Uterus (tissue), 3 donors: ENCODE measurements at regions not wholly inside any gene's neighbourhood (a gene's known extent, or its start where the extent isn't known, plus 50 kb on each side); places are given as distances from the start of the nearest gene placed in this dataset.

Experiments used
- DNase-seq, 2 donors: peaks; one replicate each; pipeline ENCODE4 v3.0.0-alpha.2; 2019 to 2020
- H3K27ac ChIP-seq, 2 donors: fragments of 200-600 bp; sonication (generic); 1 replicate in 1 of 2; 2 replicates in 1 of 2; pipeline ENCODE4 v1.5.1; 2016 to 2018
- H3K27me3 ChIP-seq, 2 donors: fragments of 200-600 bp; sonication (generic); one replicate each; pipeline ENCODE4 v1.5.1; 2018 to 2019; ENCODE audit warnings: control low read depth in 1 of 2
- H3K36me3 ChIP-seq, 2 donors: fragments of 200-600 bp; sonication (generic); one replicate each; pipeline ENCODE4 v1.5.1; 2019; ENCODE audit warnings: control low read depth in 1 of 2
- H3K4me1 ChIP-seq, 2 donors: fragments of 200-600 bp; sonication (generic); one replicate each; pipeline ENCODE4 v1.5.1; 2018 to 2019; ENCODE audit warnings: control low read depth in 1 of 2
- H3K4me3 ChIP-seq, 2 donors: fragments of 200-600 bp; sonication (generic); 1 replicate in 1 of 2; 2 replicates in 1 of 2; pipeline ENCODE4 v1.5.1; 2018 to 2019; ENCODE audit warnings: mild to moderate bottlenecking in 1 of 2
- H3K9me3 ChIP-seq, 2 donors: fragments of 200-600 bp; sonication (generic); one replicate each; pipeline ENCODE4 v1.5.1; 2019; ENCODE audit warnings: control low read depth in 1 of 2
- POLR2A ChIP-seq, 2 donors: fragments of 450-650 bp; IDR thresholded peaks; one replicate each; pipeline ENCODE4 v1.6.1; 2016; ENCODE audit warnings: antibody characterized with exemption in 2 of 2, mild to moderate bottlenecking in 1 of 2, moderate library complexity in 1 of 2
- intact Hi-C: fragments of 100-400 bp; cut with DNase I; formaldehyde crosslinking; loops from one replicate; pipeline ENCODE4 v1.15.1; 2023; ENCODE audit warnings: low total_unique reads
- TF ChIP-seq, protein P1 (sequence below), 4 experiments: fragments of 200-600 bp in 2 of 4; fragments of 450-650 bp in 2 of 4; sonication (generic) in 2 of 4; IDR thresholded peaks; one replicate each; pipeline ENCODE4 v1.5.1; 2016 to 2019; ENCODE audit warnings: antibody characterized with exemption in 4 of 4, mild to moderate bottlenecking in 2 of 4, moderate library complexity in 1 of 4
- donor health status: DM: yes; HTN: yes; CAD: no.

DNA sequence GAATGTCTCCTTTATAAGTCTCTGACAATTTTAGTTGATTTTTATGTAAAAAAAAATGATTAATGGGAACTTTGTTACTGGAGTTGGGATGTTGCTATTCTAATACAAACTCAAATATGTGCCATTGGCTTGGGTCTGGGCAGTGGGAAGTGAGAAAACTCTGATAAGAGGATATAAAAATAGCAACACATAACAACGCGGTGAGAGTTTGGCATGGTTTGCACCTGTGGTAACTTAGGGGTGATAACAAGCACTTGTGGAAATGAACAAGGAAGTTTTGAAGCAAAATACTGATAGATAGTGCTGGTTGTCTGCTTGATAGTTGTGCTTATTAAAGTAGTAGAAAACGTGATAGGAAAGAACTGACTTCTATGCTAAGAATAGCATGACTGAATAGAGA, 743.3 kb upstream of the AGA start:
- Histone ChIP-seq H3K27me3 (no peaks in the 10 kb centered on the region), H3K9me3 (no peaks in the 10 kb centered on the region), H3K4me1 (no peaks in the 10 kb centered on the region), H3K36me3 (no peaks in the 10 kb centered on the region), H3K4me3 (no peak overlapping the region), H3K27ac (no peak overlapping the region)
- TF ChIP-seq, protein P1, sequence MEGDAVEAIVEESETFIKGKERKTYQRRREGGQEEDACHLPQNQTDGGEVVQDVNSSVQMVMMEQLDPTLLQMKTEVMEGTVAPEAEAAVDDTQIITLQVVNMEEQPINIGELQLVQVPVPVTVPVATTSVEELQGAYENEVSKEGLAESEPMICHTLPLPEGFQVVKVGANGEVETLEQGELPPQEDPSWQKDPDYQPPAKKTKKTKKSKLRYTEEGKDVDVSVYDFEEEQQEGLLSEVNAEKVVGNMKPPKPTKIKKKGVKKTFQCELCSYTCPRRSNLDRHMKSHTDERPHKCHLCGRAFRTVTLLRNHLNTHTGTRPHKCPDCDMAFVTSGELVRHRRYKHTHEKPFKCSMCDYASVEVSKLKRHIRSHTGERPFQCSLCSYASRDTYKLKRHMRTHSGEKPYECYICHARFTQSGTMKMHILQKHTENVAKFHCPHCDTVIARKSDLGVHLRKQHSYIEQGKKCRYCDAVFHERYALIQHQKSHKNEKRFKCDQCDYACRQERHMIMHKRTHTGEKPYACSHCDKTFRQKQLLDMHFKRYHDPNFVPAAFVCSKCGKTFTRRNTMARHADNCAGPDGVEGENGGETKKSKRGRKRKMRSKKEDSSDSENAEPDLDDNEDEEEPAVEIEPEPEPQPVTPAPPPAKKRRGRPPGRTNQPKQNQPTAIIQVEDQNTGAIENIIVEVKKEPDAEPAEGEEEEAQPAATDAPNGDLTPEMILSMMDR (IDR thresholded peaks at IDR 0.05): no peak
- no peak for TF ChIP-seq POLR2A (IDR thresholded peaks at IDR 0.05)
- no peak for DNase-seq
- intact Hi-C loops: no loop called here

DNA sequence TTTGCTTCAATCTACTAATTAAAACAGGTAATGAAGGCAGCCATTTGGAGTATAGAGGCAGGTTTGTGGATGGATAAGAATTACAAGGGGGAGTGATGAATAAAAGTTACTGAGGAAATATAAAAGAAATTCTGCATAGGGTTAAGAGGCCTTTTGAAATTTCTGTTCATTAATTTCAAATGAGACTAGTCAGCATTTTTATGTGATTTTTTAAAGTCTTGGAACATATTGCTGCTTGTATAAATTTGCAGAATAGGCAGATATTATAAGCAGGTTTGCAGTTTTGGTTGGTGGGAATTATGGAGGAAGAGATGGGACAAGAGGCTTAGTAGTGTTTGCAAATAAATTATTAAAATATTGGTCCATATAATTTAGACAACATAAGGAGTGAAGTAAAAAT, 750.4 kb upstream of the AGA start:
- no peaks in the 10 kb centered on the region for H3K9me3 ChIP-seq
- no peak overlapping the region for H3K4me3 ChIP-seq
- DNase-seq: no peak
- H3K4me1 ChIP-seq: no peaks in the 10 kb centered on the region
- H3K27me3 ChIP-seq: no peaks in the 10 kb centered on the region
- no peak for TF ChIP-seq POLR2A (IDR thresholded peaks at IDR 0.05)
- TF ChIP-seq, protein P1 (IDR thresholded peaks at IDR 0.05): no peak
- no peaks in the 10 kb centered on the region for H3K36me3 ChIP-seq
- no peak overlapping the region for H3K27ac ChIP-seq
- intact Hi-C loops: no loop called here

DNA sequence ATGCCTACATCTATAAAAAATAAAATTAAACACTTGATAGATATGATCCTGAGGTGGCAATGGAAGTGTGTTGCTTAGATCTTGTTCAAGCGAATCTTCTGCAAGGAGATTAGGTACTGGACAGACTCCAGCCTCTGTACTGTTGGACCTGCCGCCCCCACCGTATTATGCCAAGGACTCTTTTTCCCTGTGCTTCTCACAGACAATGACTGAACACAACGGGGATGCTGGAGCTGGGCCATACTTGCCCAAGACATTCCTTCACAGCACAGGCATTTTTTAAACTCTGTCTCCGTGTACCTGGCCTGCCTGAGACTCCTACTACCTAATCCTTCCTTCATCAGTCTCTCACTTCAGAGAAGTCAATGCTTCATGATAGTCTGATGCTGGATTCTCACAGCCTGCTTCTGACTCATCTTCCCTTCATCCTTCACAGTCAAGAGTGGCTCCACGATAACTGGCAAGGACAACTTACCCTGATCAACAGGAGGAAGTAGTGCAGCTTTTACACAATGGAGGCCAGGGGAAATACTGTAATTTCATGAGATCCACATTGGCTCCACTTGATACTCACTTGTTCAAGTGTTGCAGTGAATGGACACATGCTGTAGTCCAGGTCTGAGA, 754.6 kb upstream of the AGA start:
- Histone ChIP-seq H3K36me3 (no peaks in the 10 kb centered on the region), H3K27me3 (no peaks in the 10 kb centered on the region), H3K27ac (no peak overlapping the region), H3K9me3 (no peaks in the 10 kb centered on the region), H3K4me3 (no peak overlapping the region), H3K4me1 (no peaks in the 10 kb centered on the region)
- no peak for DNase-seq
- no peak for TF ChIP-seq POLR2A (IDR thresholded peaks at IDR 0.05)
- TF ChIP-seq, protein P1 (IDR thresholded peaks at IDR 0.05): no peak
- intact Hi-C loops: no loop called here

DNA sequence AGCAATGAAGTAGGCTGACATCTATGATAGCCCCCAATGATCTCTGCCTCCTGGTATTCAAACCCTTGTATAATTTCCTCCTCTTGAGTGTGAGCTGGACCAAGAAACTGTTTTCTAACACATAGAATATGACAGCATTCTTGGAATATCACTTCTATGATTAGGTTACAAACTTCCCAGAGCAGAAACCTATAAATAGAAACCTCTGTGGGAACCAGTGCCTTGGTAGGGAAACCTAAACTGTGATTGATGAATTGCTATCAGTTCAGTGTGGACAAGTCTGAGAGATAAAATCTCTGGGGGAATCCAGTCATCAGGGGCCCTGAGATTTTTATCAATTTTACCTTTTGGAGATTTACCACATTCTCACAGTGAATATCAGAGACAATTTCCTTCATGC, 756.5 kb upstream of the AGA start:
- Histone ChIP-seq H3K27ac (no peak overlapping the region), H3K36me3 (no peaks in the 10 kb centered on the region), H3K9me3 (no peaks in the 10 kb centered on the region), H3K4me1 (no peaks in the 10 kb centered on the region), H3K4me3 (no peak overlapping the region), H3K27me3 (no peaks in the 10 kb centered on the region)
- TF ChIP-seq POLR2A (IDR thresholded peaks at IDR 0.05): no peak
- TF ChIP-seq, protein P1 (IDR thresholded peaks at IDR 0.05): no peak
- intact Hi-C loops: no loop called here
- no peak for DNase-seq

DNA sequence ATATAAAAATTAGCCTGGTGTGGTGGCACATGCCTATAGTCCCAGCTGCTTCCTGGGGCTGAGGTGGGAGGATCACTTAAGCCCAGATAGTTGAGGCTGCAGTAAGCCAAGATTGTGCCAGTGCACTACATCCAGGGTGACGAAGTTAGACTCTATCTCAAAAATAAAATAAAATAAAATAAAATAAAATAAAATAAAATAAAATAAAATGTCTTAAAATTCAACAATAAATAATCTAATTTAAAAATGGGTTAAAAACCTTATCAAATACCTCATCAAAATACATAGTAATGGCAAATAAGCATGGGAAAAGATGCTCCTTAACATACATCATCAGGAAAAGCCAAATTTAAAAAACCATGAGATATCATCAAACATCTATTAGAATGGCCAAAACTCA, 760.2 kb upstream of the AGA start:
- intact Hi-C loops: no loop called here
- H3K27ac ChIP-seq: no peak overlapping the region
- no peaks in the 10 kb centered on the region for H3K4me1 ChIP-seq
- TF ChIP-seq POLR2A (IDR thresholded peaks at IDR 0.05): no peak
- TF ChIP-seq, protein P1 (IDR thresholded peaks at IDR 0.05): no peak
- H3K27me3 ChIP-seq: no peaks in the 10 kb centered on the region
- no peak overlapping the region for H3K4me3 ChIP-seq
- no peaks in the 10 kb centered on the region for H3K9me3 ChIP-seq
- DNase-seq: no peak
- no peaks in the 10 kb centered on the region for H3K36me3 ChIP-seq
